Vagina (tissue), 2 donors: ENCODE measurements at regions not wholly inside any gene's neighbourhood (a gene's known extent, or its start where the extent isn't known, plus 50 kb on each side); places are given as distances from the start of the nearest gene placed in this dataset.

ENCODE experiments used
- POLR2A ChIP-seq, 2 donors: fragments of 450-650 bp; IDR thresholded peaks; one replicate each; pipeline ENCODE4 v1.6.1; 2017; ENCODE audit warnings: antibody characterized with exemption in 2 of 2, mild to moderate bottlenecking in 2 of 2, moderate library complexity in 2 of 2
- POLR2AphosphoS5 ChIP-seq, 2 donors: sonication (generic); formaldehyde crosslinking; IDR thresholded peaks; one replicate each; pipeline ENCODE4 v1.9.0; 2017; ENCODE audit warnings: antibody characterized with exemption in 2 of 2, mild to moderate bottlenecking in 2 of 2, low read depth in 1 of 2; ENCODE audit not compliant: insufficient read depth in 1 of 2
- TF ChIP-seq, protein P1 (sequence below), 3 experiments: fragments of 450-650 bp in 2 of 3; fragments of 200-600 bp in 1 of 3; sonication (generic) in 1 of 3; IDR thresholded peaks; one replicate each; pipeline ENCODE4 v1.5.1; 2017 to 2019; ENCODE audit warnings: antibody characterized with exemption in 3 of 3, mild to moderate bottlenecking in 2 of 3, moderate library complexity in 2 of 3

DNA sequence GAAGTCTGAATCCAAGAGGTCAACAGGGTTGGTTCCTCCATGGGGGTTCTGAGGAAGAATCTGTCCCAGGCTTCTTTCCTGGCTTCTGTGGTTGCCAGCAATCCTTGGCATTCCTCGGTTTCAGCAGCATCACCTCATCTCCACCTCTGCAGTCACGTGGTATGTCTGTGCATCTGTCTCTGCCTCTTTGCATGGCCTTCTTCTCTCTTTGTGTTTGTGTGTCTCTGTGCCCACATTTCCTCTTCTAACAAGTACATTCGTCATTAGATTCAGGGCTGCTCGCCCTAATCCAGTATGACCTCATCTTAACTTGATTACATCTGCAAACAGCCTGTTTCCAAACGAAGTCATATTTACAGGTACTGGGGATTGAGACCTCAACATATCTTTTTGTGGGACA, 114.0 kb downstream of the BCOR start:
- no peak for TF ChIP-seq POLR2A (IDR thresholded peaks at IDR 0.05)
- TF ChIP-seq, protein P1, sequence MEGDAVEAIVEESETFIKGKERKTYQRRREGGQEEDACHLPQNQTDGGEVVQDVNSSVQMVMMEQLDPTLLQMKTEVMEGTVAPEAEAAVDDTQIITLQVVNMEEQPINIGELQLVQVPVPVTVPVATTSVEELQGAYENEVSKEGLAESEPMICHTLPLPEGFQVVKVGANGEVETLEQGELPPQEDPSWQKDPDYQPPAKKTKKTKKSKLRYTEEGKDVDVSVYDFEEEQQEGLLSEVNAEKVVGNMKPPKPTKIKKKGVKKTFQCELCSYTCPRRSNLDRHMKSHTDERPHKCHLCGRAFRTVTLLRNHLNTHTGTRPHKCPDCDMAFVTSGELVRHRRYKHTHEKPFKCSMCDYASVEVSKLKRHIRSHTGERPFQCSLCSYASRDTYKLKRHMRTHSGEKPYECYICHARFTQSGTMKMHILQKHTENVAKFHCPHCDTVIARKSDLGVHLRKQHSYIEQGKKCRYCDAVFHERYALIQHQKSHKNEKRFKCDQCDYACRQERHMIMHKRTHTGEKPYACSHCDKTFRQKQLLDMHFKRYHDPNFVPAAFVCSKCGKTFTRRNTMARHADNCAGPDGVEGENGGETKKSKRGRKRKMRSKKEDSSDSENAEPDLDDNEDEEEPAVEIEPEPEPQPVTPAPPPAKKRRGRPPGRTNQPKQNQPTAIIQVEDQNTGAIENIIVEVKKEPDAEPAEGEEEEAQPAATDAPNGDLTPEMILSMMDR (IDR thresholded peaks at IDR 0.05): no peak
- TF ChIP-seq POLR2AphosphoS5 (IDR thresholded peaks at IDR 0.05; ENCODE audit: insufficient read depth in 1 of 2, low read depth in 1 of 2): no peak
